IMR-90 (cell line): ENCODE measurements at regions not wholly inside any gene's neighbourhood (a gene's known extent, or its start where the extent isn't known, plus 50 kb on each side); places are given as distances from the start of the nearest gene placed in this dataset.

ENCODE experiments used
- ATAC-seq: fragments of 200-7000 bp; cut with Tn5 transposase; 2 replicates; pipeline ENCODE4 v1.9.1; 2020; ENCODE audit warnings: low read depth, mild to moderate bottlenecking, moderate library complexity
- BruUV-seq: library from RNA; stranded (reverse); fragments of 400-500 nt; replicated peaks from 2 replicates; lab custom pipeline; 2021; lab: Mats Ljungman, UMichigan
- CTCF ChIA-PET: fragments of 300-600 bp; formaldehyde crosslinking; extraction: SDS; loops from one replicate; lab custom pipeline; 2021; ENCODE audit warnings: antibody characterized with exemption; lab: Yijun Ruan, JAX
- POLR2A ChIA-PET: fragments of 300-600 bp; sonication (Branson Sonifier 250); formaldehyde crosslinking; loops from one replicate; lab custom pipeline; 2022; ENCODE audit warnings: antibody characterized with exemption; ENCODE audit not compliant: unreplicated experiment; lab: Charles Lee
- DNase-seq: peaks from one replicate; pipeline ENCODE4 v3.0.0; 2013
- H2AFZ ChIP-seq: replicated peaks from 2 replicates; pipeline ENCODE3; 2013; ENCODE audit warnings: low read length, mild to moderate bottlenecking; ENCODE audit not compliant: poor library complexity
- H2AK5ac ChIP-seq: 2 replicates; pipeline ENCODE4 v1.6.1; 2013; ENCODE audit warnings: low read depth, low read length, inconsistent platforms
- H2AK9ac ChIP-seq: replicated peaks from 2 replicates; pipeline ENCODE3; 2013; ENCODE audit warnings: mild to moderate bottlenecking, low read depth, low read length, moderate library complexity; ENCODE audit not compliant: poor library complexity
- H2BK120ac ChIP-seq: 2 replicates; pipeline ENCODE4 v1.6.1; 2013; ENCODE audit warnings: low read depth, low read length, inconsistent platforms
- H2BK15ac ChIP-seq: 3 replicates; pipeline ENCODE4 v1.6.1; 2013; ENCODE audit warnings: low read depth, low read length, inconsistent platforms
- H2BK20ac ChIP-seq: 2 replicates; pipeline ENCODE4 v1.6.1; 2013; ENCODE audit warnings: low read depth, mild to moderate bottlenecking, inconsistent platforms, low read length, moderate library complexity
- H2BK5ac ChIP-seq: 2 replicates; pipeline ENCODE4 v1.6.1; 2013; ENCODE audit warnings: mild to moderate bottlenecking, low read depth, low read length, inconsistent platforms; ENCODE audit not compliant: poor library complexity, severe bottlenecking
- H3K14ac ChIP-seq: replicated peaks from 2 replicates; pipeline ENCODE4 v1.6.1; 2013; ENCODE audit warnings: low read depth, low read length, inconsistent platforms
- H3K18ac ChIP-seq: 2 replicates; pipeline ENCODE4 v1.6.1; 2013; ENCODE audit warnings: low read depth, low read length, control low read depth
- H3K23ac ChIP-seq: 2 replicates; pipeline ENCODE4 v1.6.1; 2013; ENCODE audit warnings: low read depth, low read length, inconsistent platforms
- H3K27ac ChIP-seq: 2 replicates; pipeline ENCODE4 v1.5.1; 2013; ENCODE audit warnings: mild to moderate bottlenecking, control low read depth, low read length; ENCODE audit not compliant: insufficient read depth
- H3K27me3 ChIP-seq: 2 replicates; pipeline ENCODE4 v1.6.1; 2013; ENCODE audit warnings: low read length; ENCODE audit not compliant: control insufficient read depth, insufficient read depth
- H3K36me3 ChIP-seq: 2 replicates; pipeline ENCODE4 v1.6.1; 2013; ENCODE audit warnings: low read length, mixed read lengths; ENCODE audit not compliant: control insufficient read depth, insufficient read depth
- H3K4ac ChIP-seq: 2 replicates; pipeline ENCODE4 v1.6.1; 2013; ENCODE audit warnings: low read depth, low read length, inconsistent platforms
- H3K4me1 ChIP-seq: 2 replicates; pipeline ENCODE4 v1.6.1; 2013; ENCODE audit warnings: low read length, mixed read lengths; ENCODE audit not compliant: control insufficient read depth, insufficient read depth
- H3K4me2 ChIP-seq: 2 replicates; pipeline ENCODE4 v1.6.1; 2013; ENCODE audit warnings: low read depth, mild to moderate bottlenecking, control low read depth, low read length, moderate library complexity
- H3K4me3 ChIP-seq: 2 replicates; pipeline ENCODE4 v1.5.1; 2013; ENCODE audit warnings: low read depth, mild to moderate bottlenecking, control low read depth, low read length, moderate library complexity; ENCODE audit not compliant: insufficient read depth
- H3K56ac ChIP-seq: 2 replicates; pipeline ENCODE4 v1.6.1; 2013; ENCODE audit warnings: low read length, inconsistent platforms; ENCODE audit not compliant: insufficient read depth; ENCODE audit errors: extremely low read depth
- H3K79me1 ChIP-seq, 2 experiments: 2 replicates each; pipeline ENCODE4 v1.6.1; 2013; ENCODE audit warnings: low read length in 2 of 2, inconsistent platforms in 1 of 2, low read depth in 1 of 2
- H3K9ac ChIP-seq: 2 replicates; pipeline ENCODE4 v1.6.1; 2013; ENCODE audit warnings: low read depth, low read length, control low read depth
- H3K9me1 ChIP-seq: 2 replicates; pipeline ENCODE4 v1.6.1; 2013; ENCODE audit warnings: low read length, inconsistent platforms; ENCODE audit not compliant: insufficient read depth
- H3K9me3 ChIP-seq: 2 replicates; pipeline ENCODE4 v1.6.1; 2013; ENCODE audit warnings: low read length; ENCODE audit not compliant: control insufficient read depth, insufficient read depth
- H4K20me1 ChIP-seq: 2 replicates; pipeline ENCODE4 v1.6.1; 2013; ENCODE audit warnings: low read length, inconsistent platforms; ENCODE audit not compliant: insufficient read depth
- H4K5ac ChIP-seq: 2 replicates; pipeline ENCODE4 v1.6.1; 2013; ENCODE audit warnings: mild to moderate bottlenecking, low read depth, low read length, control low read depth
- H4K8ac ChIP-seq, 2 experiments: 2 replicates each; pipeline ENCODE4 v1.6.1; 2013; ENCODE audit warnings: low read depth in 2 of 2, low read length in 2 of 2, control low read depth in 1 of 2, inconsistent platforms in 1 of 2
- H4K91ac ChIP-seq: 2 replicates; pipeline ENCODE4 v1.6.1; 2013; ENCODE audit warnings: low read depth, low read length, inconsistent platforms; ENCODE audit not compliant: insufficient read depth
- BHLHE40 ChIP-seq: fragments of 150-350 bp; IDR thresholded peaks from 2 replicates; pipeline ENCODE4 v1.6.1; 2016; ENCODE audit warnings: mild to moderate bottlenecking, low read depth, low read length
- CHD1 ChIP-seq: IDR thresholded peaks from 2 replicates; pipeline ENCODE4 v1.6.1; 2012; ENCODE audit warnings: low read depth, low read length, improper control_type of control experiment
- CTCF ChIP-seq: conservative IDR thresholded peaks from 2 replicates; pipeline ENCODE4 v1.5.1; 2012; ENCODE audit warnings: mild to moderate bottlenecking, low read depth, low read length, improper control_type of control experiment
- POLR2A ChIP-seq: IDR thresholded peaks from 2 replicates; pipeline ENCODE4 v1.6.1; 2012; ENCODE audit warnings: mild to moderate bottlenecking, low read depth, low read length
- WGBS, 2 experiments: methylation state at CpG; one replicate each; pipeline versions ENCODE4 v1.1.5 to v1.1.7; 2013; ENCODE audit warnings: missing lambda C conversion rate in 2 of 2; ENCODE audit not compliant: insufficient read length in 1 of 2; ENCODE audit errors: extremely low coverage in 2 of 2; 5-methylcytosine and 5-hydroxymethylcytosine counted together
- dilution Hi-C: fragments of 300-500 bp; cut with HindIII; formaldehyde crosslinking; loops from one replicate; pipeline ENCODE4 v1.14.3; 2018; ENCODE audit warnings: low sequenced_read_pairs; ENCODE audit not compliant: unreplicated experiment
- in situ Hi-C: fragments of 300-500 bp; cut with MboI; formaldehyde crosslinking; loops from 3 replicates; pipeline ENCODE4 v1.14.3; 2019; ENCODE audit warnings: low sequenced_read_pairs, inconsistent platforms, mixed read lengths
- intact Hi-C: fragments of 100-400 bp; cut with micrococcal nuclease; formaldehyde crosslinking; loops from 2 replicates; pipeline ENCODE4 v1.10.0; 2022

DNA sequence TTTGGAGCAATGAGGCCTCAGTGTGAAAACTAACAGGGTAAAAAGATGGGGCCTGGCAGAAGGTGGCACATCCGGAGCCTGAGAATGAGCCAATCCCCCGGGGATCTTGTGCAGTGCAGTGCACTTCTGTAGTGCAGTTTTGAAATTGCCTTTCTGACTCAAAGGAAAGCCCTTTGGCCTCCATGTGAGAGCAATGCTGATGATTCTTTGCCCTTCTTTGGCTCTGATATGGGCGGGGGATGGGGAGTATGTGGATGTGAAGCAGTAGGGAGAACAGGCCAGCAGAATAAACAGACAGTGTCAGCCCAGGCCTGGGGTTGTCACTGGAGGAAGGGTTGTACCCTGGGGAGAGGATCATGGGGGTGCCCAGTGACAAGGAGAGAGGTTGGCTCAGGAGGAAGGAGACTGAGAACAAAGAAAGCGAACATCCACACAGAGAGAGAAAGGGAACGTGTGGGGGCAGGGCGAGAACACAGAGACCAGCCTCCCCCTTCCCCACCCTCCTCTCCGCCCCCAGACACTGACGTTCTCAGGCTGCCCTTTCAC, 351.2 kb downstream of the CDC5L start:
- peak overlapping the region; percentile 46; the same call in 1 of the 2 replicates for H4K91ac ChIP-seq
- H2BK20ac ChIP-seq, result no peak overlapping the region
- H3K79me1 ChIP-seq, result no peaks in the 10 kb centered on the region
- H3K4me2 ChIP-seq, result no peak overlapping the region
- no peak overlapping the region for H2AK9ac ChIP-seq
- peak overlapping the region; percentile 28 for H2AFZ ChIP-seq
- no peak overlapping the region for H2BK120ac ChIP-seq
- H3K18ac ChIP-seq, result peak overlapping the region; percentile 25; the same call in 1 of the 2 replicates
- no peak overlapping the region for H4K5ac ChIP-seq
- peaks cover 10% of the 10 kb centered on the region for H3K4me1 ChIP-seq
- H2BK5ac ChIP-seq, result no peak overlapping the region
- H3K27me3 ChIP-seq, result peaks cover 32% of the 10 kb centered on the region
- H3K27ac ChIP-seq, result no peak overlapping the region
- BruUV-seq, result no TSS peak
- no peaks in the 10 kb centered on the region for H4K20me1 ChIP-seq
- CTCF ChIA-PET, result no interaction called here
- H3K14ac ChIP-seq, result no peak overlapping the region
- in situ Hi-C loops, result no loop called here
- no peaks in the 10 kb centered on the region for H3K9me3 ChIP-seq
- TF ChIP-seq CTCF (no peak), CHD1 (no peak), BHLHE40 (no peak), POLR2A (no peak)
- no peaks in the 10 kb centered on the region for H3K36me3 ChIP-seq
- no peak overlapping the region for H2AK5ac ChIP-seq
- H2BK15ac ChIP-seq, result peak overlapping the region; percentile 31; the same call in 1 of the 3 replicates
- H3K4ac ChIP-seq, result 0 out of 2 replicates have a peak overlapping the region, but pooled peaks have one; percentile 5
- POLR2A ChIA-PET, result no interaction called here
- dilution Hi-C loops, result no loop called here
- H3K23ac ChIP-seq, result no peak overlapping the region
- ATAC-seq (peak; percentile 84), DNase-seq (peak; percentile 16)
- intact Hi-C loops, result no loop called here
- H3K4me3 ChIP-seq, result no peak overlapping the region
- H3K56ac ChIP-seq, result no peak overlapping the region
- 0% methylated on average over 1 of the region's 8 CpGs; no CpG with 5 or more reads in 1 of the 2 experiments for WGBS, 2 experiments
- H4K8ac ChIP-seq, result peak overlapping the region in 1 of 2 experiments; percentile 31; a peak in 2 of 4 replicates
- no peak overlapping the region for H3K9ac ChIP-seq
- no peaks in the 10 kb centered on the region for H3K9me1 ChIP-seq
